ENCODE measurements at regions not wholly inside any gene's neighbourhood (a gene's known extent, or its start where the extent isn't known, plus 50 kb on each side); places are given as distances from the start of the nearest gene placed in this dataset.

- TF ChIP-seq, protein P1, sequence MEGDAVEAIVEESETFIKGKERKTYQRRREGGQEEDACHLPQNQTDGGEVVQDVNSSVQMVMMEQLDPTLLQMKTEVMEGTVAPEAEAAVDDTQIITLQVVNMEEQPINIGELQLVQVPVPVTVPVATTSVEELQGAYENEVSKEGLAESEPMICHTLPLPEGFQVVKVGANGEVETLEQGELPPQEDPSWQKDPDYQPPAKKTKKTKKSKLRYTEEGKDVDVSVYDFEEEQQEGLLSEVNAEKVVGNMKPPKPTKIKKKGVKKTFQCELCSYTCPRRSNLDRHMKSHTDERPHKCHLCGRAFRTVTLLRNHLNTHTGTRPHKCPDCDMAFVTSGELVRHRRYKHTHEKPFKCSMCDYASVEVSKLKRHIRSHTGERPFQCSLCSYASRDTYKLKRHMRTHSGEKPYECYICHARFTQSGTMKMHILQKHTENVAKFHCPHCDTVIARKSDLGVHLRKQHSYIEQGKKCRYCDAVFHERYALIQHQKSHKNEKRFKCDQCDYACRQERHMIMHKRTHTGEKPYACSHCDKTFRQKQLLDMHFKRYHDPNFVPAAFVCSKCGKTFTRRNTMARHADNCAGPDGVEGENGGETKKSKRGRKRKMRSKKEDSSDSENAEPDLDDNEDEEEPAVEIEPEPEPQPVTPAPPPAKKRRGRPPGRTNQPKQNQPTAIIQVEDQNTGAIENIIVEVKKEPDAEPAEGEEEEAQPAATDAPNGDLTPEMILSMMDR (IDR thresholded peaks at IDR 0.05; ENCODE audit: low read depth, low read length), result no peak
- DNase-seq (ENCODE audit: low read depth in 2 of 2), result no peak
- H3K4me3 ChIP-seq (replicated peaks in 1 of 2; ENCODE audit: low read depth in 2 of 2, low read length in 2 of 2), result no peak overlapping the region
Observed at GRCh38 chr2:125638345-125638744, 1017.6 kb upstream of the GYPC start.

DNA sequence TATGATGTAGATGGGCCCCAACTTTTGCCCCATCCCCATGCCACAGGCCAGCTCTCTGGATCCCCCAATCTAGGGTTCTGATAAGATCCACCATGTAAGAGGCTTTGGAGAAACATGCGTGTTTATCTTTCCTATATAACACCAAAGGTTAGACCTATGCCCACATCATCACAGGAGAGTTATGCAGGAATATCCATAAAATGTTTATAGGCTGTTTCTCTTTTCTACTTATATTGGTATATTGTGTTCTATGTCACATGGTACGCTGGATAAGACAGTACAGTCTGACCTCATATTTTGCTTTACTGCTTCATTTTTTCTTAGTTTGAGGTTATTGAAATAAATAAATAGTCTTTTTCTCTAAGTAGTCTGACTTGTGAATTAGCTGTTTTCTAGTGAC lies 1013.9 kb upstream of the GYPC start:
- TF ChIP-seq, protein P1 (IDR thresholded peaks at IDR 0.05; ENCODE audit: low read depth, low read length), result no peak

GRCh38 chr2:125643128-125643527 lies 1012.8 kb upstream of the GYPC start:
- no peak for DNase-seq (ENCODE audit: low read depth in 2 of 2)
- H3K4me3 ChIP-seq (replicated peaks in 1 of 2; ENCODE audit: low read depth in 2 of 2, low read length in 2 of 2), result no peak overlapping the region
- TF ChIP-seq, protein P1 (IDR thresholded peaks at IDR 0.05; ENCODE audit: low read depth, low read length), result no peak

More for the DNA sequence above, 1013.9 kb upstream of the GYPC start:
- H3K4me3 ChIP-seq (replicated peaks in 1 of 2; ENCODE audit: low read depth in 2 of 2, low read length in 2 of 2), result no peak overlapping the region
- no peak for DNase-seq (ENCODE audit: low read depth in 2 of 2)

DNA sequence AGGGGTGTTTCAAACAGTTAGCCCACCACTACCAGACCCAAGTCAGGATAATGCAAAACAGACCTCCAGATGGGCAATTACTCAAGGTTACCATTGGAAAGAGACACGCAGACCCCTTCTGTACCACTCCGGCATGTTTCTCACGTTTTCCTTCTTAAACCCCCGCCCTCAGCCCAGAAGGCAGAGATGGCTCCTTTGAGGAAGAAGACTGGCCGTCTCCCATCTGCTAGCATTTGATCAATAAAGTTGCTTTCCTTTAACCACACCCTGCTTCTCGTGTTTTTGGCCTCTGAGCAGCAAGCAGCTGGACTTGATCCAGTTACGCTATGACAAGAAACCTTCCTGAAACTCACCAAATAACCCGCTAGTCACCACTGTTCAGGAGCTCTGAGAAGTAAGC lies 1012.4 kb upstream of the GYPC start:
- no peak overlapping the region for H3K4me3 ChIP-seq (replicated peaks in 1 of 2; ENCODE audit: low read depth in 2 of 2, low read length in 2 of 2)
- DNase-seq (ENCODE audit: low read depth in 2 of 2), result no peak
- TF ChIP-seq, protein P1 (IDR thresholded peaks at IDR 0.05; ENCODE audit: low read depth, low read length), result no peak

- no peak for DNase-seq (ENCODE audit: low read depth in 2 of 2)
- H3K4me3 ChIP-seq (replicated peaks in 1 of 2; ENCODE audit: low read depth in 2 of 2, low read length in 2 of 2), result no peak overlapping the region
- TF ChIP-seq, protein P1 (IDR thresholded peaks at IDR 0.05; ENCODE audit: low read depth, low read length), result no peak
Observed at GRCh38 chr2:125644257-125644656, 1011.7 kb upstream of the GYPC start.

- H3K4me3 ChIP-seq (replicated peaks in 1 of 2; ENCODE audit: low read depth in 2 of 2, low read length in 2 of 2), result no peak overlapping the region
- TF ChIP-seq, protein P1 (IDR thresholded peaks at IDR 0.05; ENCODE audit: low read depth, low read length), result no peak
- DNase-seq (ENCODE audit: low read depth in 2 of 2), result no peak
Observed at GRCh38 chr2:125652280-125652679, 1003.7 kb upstream of the GYPC start.

GRCh38 chr2:125654226-125654625 lies 1001.7 kb upstream of the GYPC start:
- no peak for DNase-seq (ENCODE audit: low read depth in 2 of 2)
- TF ChIP-seq, protein P1 (IDR thresholded peaks at IDR 0.05; ENCODE audit: low read depth, low read length), result no peak
- H3K4me3 ChIP-seq (replicated peaks in 1 of 2; ENCODE audit: low read depth in 2 of 2, low read length in 2 of 2), result no peak overlapping the region
